Tibial artery (tissue), 4 donors: ENCODE measurements at regions not wholly inside any gene's neighbourhood (a gene's known extent, or its start where the extent isn't known, plus 50 kb on each side); places are given as distances from the start of the nearest gene placed in this dataset.

ENCODE experiments used
- DNase-seq, 2 donors: peaks; one replicate each; pipeline ENCODE4 v3.0.0-alpha.2; 2019
- H3K27ac ChIP-seq, 2 donors: fragments of 200-600 bp; sonication (generic) in 1 of 2; 1 replicate in 1 of 2; 2 replicates in 1 of 2; pipeline ENCODE4 v1.5.1; 2018 to 2019; ENCODE audit warnings: mild to moderate bottlenecking in 1 of 2
- H3K27me3 ChIP-seq, 2 donors: fragments of 200-600 bp; sonication (generic) in 1 of 2; one replicate each; pipeline versions ENCODE4 v1.5.1 to v1.6.0; 2016 to 2019
- H3K36me3 ChIP-seq, 3 donors: fragments of 200-600 bp; sonication (generic) in 2 of 3; one replicate each; pipeline ENCODE4 v1.5.1; 2016 to 2019; ENCODE audit warnings: mild to moderate bottlenecking in 2 of 3
- H3K4me1 ChIP-seq, 4 donors: fragments of 200-600 bp; sonication (generic) in 2 of 4; 1 replicate in 3 of 4; 2 replicates in 1 of 4; pipeline ENCODE4 v1.5.1; 2016 to 2019
- H3K4me3 ChIP-seq, 2 donors: fragments of 200-600 bp; sonication (generic) in 1 of 2; 1 replicate in 1 of 2; 2 replicates in 1 of 2; pipeline ENCODE4 v1.5.1; 2018 to 2019; ENCODE audit warnings: mild to moderate bottlenecking in 2 of 2
- H3K9me3 ChIP-seq, 3 donors: fragments of 200-600 bp; sonication (generic) in 1 of 3; one replicate each; pipeline ENCODE4 v1.5.1; 2016 to 2019
- intact Hi-C: fragments of 100-400 bp; cut with DNase I; formaldehyde crosslinking; loops from one replicate; pipeline ENCODE4 v1.15.0; 2023; ENCODE audit warnings: low total_unique reads
- TF ChIP-seq, protein P1 (sequence below), 2 experiments: fragments of 200-600 bp in 1 of 2; fragments of 450-650 bp in 1 of 2; IDR thresholded peaks; one replicate each; pipeline ENCODE4 v1.5.1; 2017 to 2019; ENCODE audit warnings: antibody characterized with exemption in 2 of 2, mild to moderate bottlenecking in 1 of 2, moderate library complexity in 1 of 2

DNA sequence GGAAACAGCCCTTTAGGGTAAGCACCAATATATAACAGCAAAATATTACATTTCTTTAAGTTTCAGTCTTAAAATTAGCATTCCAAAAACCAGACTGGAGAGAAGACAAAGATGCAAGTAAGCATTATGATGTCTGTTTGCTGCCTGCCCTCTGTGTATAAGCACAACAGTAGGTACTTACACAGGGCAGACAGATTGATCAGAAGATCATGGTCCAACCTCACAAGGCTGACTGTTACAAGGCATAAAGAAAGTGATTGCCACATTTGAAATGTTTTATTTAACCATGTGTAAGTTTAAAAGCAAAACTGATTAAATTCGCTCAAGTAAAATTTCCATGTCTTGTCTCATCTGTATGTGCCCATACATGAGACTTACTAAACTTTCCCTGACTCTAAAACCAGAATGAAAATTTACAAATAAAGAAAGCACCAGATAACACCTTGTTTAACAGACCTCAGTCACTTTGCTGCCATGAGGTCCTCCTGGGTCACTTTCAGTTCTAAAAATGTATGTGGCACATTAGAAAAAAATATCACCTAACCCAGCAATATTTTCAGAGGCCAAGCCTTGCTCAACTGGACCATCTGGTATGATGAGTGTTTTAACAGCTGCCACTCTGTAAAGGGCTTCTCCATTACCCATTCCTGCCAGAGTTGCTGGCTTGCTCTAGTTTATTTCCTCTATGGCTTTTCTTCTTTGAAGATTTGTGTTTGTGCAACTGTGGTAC, 297.0 kb downstream of the RBM26 start:
- Histone ChIP-seq H3K27me3 (no peaks in the 10 kb centered on the region), H3K36me3 (no peaks in the 10 kb centered on the region), H3K4me3 (no peak overlapping the region), H3K9me3 (no peaks in the 10 kb centered on the region), H3K4me1 (no peaks in the 10 kb centered on the region), H3K27ac (no peak overlapping the region)
- no peak for DNase-seq
- TF ChIP-seq, protein P1, sequence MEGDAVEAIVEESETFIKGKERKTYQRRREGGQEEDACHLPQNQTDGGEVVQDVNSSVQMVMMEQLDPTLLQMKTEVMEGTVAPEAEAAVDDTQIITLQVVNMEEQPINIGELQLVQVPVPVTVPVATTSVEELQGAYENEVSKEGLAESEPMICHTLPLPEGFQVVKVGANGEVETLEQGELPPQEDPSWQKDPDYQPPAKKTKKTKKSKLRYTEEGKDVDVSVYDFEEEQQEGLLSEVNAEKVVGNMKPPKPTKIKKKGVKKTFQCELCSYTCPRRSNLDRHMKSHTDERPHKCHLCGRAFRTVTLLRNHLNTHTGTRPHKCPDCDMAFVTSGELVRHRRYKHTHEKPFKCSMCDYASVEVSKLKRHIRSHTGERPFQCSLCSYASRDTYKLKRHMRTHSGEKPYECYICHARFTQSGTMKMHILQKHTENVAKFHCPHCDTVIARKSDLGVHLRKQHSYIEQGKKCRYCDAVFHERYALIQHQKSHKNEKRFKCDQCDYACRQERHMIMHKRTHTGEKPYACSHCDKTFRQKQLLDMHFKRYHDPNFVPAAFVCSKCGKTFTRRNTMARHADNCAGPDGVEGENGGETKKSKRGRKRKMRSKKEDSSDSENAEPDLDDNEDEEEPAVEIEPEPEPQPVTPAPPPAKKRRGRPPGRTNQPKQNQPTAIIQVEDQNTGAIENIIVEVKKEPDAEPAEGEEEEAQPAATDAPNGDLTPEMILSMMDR (IDR thresholded peaks at IDR 0.05): no peak
- intact Hi-C loops: no loop called here

DNA sequence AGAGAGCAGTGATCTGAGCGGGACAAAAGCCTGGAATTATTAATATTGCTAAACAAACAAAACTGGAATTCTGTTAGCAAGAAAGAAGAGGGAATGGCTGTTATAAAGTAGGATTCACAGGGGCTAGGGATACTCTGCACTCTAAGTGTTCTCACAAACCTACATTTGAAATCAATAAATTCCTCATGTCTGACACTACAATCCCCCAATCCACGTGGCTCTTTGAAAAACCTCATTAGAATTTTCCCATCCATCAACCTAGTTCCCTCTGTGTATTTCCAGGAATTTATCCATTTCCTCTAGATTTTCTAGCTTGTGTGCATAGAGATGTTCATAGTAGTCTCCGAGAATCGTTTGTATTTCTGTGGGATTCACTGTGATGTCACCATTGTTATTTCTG, 307.5 kb downstream of the RBM26 start:
- Histone ChIP-seq H3K27me3 (no peaks in the 10 kb centered on the region), H3K4me3 (no peak overlapping the region), H3K27ac (no peak overlapping the region), H3K36me3 (no peaks in the 10 kb centered on the region), H3K4me1 (no peaks in the 10 kb centered on the region), H3K9me3 (no peaks in the 10 kb centered on the region)
- DNase-seq: no peak
- TF ChIP-seq, protein P1 (IDR thresholded peaks at IDR 0.05): no peak
- intact Hi-C loops: no loop called here

DNA sequence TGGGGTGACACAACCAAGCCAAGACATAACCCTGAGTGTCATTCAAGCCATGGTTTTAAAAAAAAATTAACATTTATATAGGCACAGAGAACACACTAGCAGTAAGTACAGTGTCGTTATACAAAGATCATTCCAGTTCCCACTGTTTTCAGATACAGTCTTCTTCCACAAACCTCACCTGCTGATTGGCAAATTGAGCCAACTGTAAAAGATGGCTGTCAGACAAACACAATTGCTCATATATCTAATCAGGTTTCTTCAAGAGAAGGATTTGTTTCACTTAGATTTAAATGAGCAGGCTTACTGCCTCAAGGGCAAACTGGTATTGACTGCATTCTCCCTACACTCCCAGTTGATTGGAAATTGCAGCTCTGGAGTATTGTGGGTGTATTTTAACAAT, 308.9 kb downstream of the RBM26 start:
- TF ChIP-seq, protein P1 (IDR thresholded peaks at IDR 0.05): no peak

DNA sequence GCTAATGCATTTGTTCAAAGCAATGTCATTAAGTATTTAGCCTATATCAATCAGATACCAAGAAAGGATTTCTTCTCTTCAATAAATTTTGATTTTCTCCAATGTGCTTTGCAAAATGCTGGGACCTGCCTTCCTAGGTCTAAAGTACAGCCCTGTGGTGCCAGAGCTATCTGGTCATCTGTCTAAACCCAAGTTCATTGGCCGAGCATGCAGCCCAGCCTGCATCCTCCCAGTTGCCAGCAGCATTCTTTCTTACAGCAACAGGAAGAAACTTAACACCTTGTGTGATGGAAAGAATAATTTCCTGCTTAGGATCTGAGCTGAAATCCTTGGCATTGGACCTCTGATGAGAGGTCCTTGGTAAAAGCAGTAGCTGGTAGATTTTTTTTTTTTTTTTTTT, 310.0 kb downstream of the RBM26 start:
- intact Hi-C loops: no loop called here
- Histone ChIP-seq H3K27ac (no peak overlapping the region), H3K36me3 (no peaks in the 10 kb centered on the region), H3K4me1 (no peaks in the 10 kb centered on the region), H3K4me3 (no peak overlapping the region), H3K27me3 (no peaks in the 10 kb centered on the region), H3K9me3 (no peaks in the 10 kb centered on the region)
- TF ChIP-seq, protein P1 (IDR thresholded peaks at IDR 0.05): no peak
- no peak for DNase-seq

More for the DNA sequence above, 308.9 kb downstream of the RBM26 start:
- Histone ChIP-seq H3K4me1 (no peaks in the 10 kb centered on the region), H3K9me3 (no peaks in the 10 kb centered on the region), H3K27ac (no peak overlapping the region), H3K4me3 (no peak overlapping the region), H3K27me3 (no peaks in the 10 kb centered on the region), H3K36me3 (no peaks in the 10 kb centered on the region)
- intact Hi-C loops: no loop called here
- DNase-seq: no peak

DNA sequence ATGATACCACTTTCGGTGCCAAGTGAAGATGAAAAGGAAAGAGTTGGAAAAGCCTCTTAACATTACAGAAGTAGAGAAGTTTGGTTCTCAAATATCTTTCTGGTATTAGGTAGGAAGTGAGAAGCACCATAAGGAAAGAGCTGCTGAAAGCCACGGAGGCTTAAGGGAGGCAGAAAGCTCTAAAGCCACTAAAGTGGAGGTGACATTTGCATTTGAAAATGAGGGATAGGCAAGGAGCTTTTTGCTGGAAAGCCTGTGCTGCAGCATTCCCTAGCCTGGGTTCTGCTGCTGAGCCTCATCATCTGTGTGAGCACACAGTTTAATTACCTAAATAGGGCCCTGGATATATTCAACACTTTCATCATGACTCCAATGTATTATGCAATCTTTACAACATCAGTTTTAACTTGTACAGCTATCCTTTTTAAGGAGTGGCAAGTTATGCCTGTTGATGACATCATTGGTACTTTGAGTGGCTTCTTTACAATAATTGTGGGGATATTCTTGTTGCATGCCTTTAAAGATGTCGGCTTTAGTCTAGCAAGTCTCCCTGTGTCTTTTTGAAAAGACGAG, 315.4 kb downstream of the RBM26 start:
- no peak for DNase-seq
- intact Hi-C loops: loop anchor here (5.0 kb wide), 1 partner anchor 1567 kb away; no protein-coding TSS in a partner anchor
- TF ChIP-seq, protein P1 (IDR thresholded peaks at IDR 0.05): no peak
- no peaks in the 10 kb centered on the region for H3K4me1 ChIP-seq
- no peaks in the 10 kb centered on the region for H3K27me3 ChIP-seq
- H3K9me3 ChIP-seq: no peaks in the 10 kb centered on the region
- H3K4me3 ChIP-seq: no peak overlapping the region
- H3K36me3 ChIP-seq: no peaks in the 10 kb centered on the region
- H3K27ac ChIP-seq: no peak overlapping the region
